ENCODE measurements at regions not wholly inside any gene's neighbourhood (a gene's known extent, or its start where the extent isn't known, plus 50 kb on each side); places are given as distances from the start of the nearest gene placed in this dataset.

DNA sequence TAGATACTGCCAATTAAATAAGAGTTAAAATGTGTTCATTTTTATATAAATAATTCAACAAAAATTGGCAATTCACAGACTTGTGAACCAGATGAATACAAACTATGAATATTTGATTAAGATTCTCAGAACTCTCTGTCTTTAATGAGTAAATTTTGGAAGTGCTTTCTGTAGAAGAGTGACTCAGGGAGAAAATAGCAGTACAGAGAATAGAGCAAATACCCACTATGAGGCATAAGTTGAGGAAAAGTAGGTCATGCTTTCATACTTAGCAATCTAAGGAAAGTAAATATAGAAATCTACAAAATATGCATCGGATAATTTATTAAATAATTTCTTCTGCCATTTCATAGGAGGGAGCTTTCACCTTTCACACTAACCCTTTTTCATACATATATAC lies 117.7 kb upstream of the TMEM106B start:
- no peak for TF ChIP-seq CTCF (IDR thresholded peaks at IDR 0.05; ENCODE audit: borderline replicate concordance, extremely low read depth, low read length, poor library complexity, severe bottlenecking)
- no peak for TF ChIP-seq EZH2 (IDR thresholded peaks at IDR 0.05; ENCODE audit: borderline replicate concordance, low read depth, low read length, severe bottlenecking)
- H3K36me3 ChIP-seq (ENCODE audit: insufficient read depth, low read length), result no peaks in the 10 kb centered on the region
- no peak for DNase-seq
- H3K4me3 ChIP-seq (ENCODE audit: low read depth in 1 of 2, low read length in 2 of 2), result no peak overlapping the region
- no peak overlapping the region for H3K4me2 ChIP-seq (ENCODE audit: insufficient read depth, low read length)
- no peaks in the 10 kb centered on the region for H4K20me1 ChIP-seq (ENCODE audit: insufficient read depth, low read length)
- no peaks in the 10 kb centered on the region for H3K79me2 ChIP-seq (ENCODE audit: insufficient read depth, low read length)
- no peak overlapping the region for H2AFZ ChIP-seq (ENCODE audit: low read depth, low read length)
- no peak overlapping the region for H3K27ac ChIP-seq (ENCODE audit: low read length)
- H3K4me1 ChIP-seq (ENCODE audit: insufficient read depth, low read length), result no peaks in the 10 kb centered on the region
- ATAC-seq (ENCODE audit: insufficient read depth, low read depth), result no peak
- H3K9me3 ChIP-seq (ENCODE audit: insufficient read depth, low read length, severe bottlenecking), result no peaks in the 10 kb centered on the region
- no peak overlapping the region for H3K9ac ChIP-seq (ENCODE audit: low read depth, low read length)
- no peaks in the 10 kb centered on the region for H3K27me3 ChIP-seq (ENCODE audit: insufficient read depth, low read length, poor library complexity)

DNA sequence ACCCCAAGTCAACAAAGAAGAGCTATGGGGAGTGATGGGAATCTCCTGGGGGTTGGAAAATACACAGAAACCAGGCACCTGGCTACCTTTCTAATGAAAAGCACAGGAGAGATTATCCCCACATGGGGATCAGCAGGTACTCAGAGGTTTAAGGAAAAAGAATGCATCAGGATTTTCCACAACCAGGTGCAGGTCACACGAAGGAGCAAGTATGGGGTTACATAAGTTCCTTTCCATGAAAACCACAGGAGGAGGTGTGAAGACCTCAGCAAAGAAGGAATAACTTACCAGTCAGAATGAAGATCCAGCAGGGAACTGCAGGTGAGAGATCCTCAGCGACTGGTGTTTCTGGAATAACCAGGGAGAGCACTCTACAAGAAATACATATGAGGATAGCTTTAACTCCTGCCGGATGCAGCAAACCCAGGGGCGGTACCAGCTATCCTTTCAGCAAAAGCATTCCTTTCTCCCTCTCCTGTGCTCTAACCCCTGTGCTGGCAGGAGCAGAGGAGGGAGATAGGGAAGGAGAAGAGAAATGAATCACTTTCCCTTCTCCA lies 116.7 kb upstream of the TMEM106B start:
- H4K20me1 ChIP-seq (ENCODE audit: insufficient read depth, low read length), result no peaks in the 10 kb centered on the region
- H3K4me3 ChIP-seq (ENCODE audit: low read depth in 1 of 2, low read length in 2 of 2), result no peak overlapping the region
- ATAC-seq (ENCODE audit: insufficient read depth, low read depth), result no peak

DNA sequence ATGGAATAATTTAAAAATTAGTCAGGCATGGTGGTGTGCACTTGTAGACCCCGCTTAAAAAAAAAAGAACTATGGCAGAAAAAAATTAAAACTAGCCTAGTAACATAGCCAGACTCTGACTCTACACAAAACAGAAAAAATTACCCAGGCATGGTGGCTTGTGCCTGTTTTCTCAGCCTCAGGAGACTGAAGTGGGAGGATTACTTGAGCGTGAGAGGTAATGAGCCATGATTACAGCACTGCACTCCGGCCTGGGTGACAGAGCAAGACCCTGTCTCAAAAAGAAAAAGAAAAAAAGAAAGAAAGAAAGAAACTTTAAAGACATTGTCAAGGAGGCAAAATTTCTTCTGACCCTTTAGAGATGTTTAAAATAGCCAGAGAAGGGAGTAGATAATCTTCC lies 109.0 kb upstream of the TMEM106B start:
- TF ChIP-seq CTCF (IDR thresholded peaks at IDR 0.05; ENCODE audit: borderline replicate concordance, extremely low read depth, low read length, poor library complexity, severe bottlenecking) (no peak), EZH2 (IDR thresholded peaks at IDR 0.05; ENCODE audit: borderline replicate concordance, low read depth, low read length, severe bottlenecking) (no peak)
- no peak for ATAC-seq (ENCODE audit: insufficient read depth, low read depth)
- Histone ChIP-seq H4K20me1 (ENCODE audit: insufficient read depth, low read length) (no peaks in the 10 kb centered on the region), H3K79me2 (ENCODE audit: insufficient read depth, low read length) (no peaks in the 10 kb centered on the region), H3K27me3 (ENCODE audit: insufficient read depth, low read length, poor library complexity) (no peaks in the 10 kb centered on the region), H2AFZ (ENCODE audit: low read depth, low read length) (no peak overlapping the region), H3K9ac (ENCODE audit: low read depth, low read length) (no peak overlapping the region), H3K4me2 (ENCODE audit: insufficient read depth, low read length) (no peak overlapping the region), H3K9me3 (ENCODE audit: insufficient read depth, low read length, severe bottlenecking) (no peaks in the 10 kb centered on the region), H3K27ac (ENCODE audit: low read length) (no peak overlapping the region), H3K4me3 (ENCODE audit: low read depth in 1 of 2, low read length in 2 of 2) (no peak overlapping the region), H3K36me3 (ENCODE audit: insufficient read depth, low read length) (no peaks in the 10 kb centered on the region), H3K4me1 (ENCODE audit: insufficient read depth, low read length) (no peaks in the 10 kb centered on the region)
- DNase-seq, result no peak

More for the DNA sequence above, 116.7 kb upstream of the TMEM106B start:
- H3K27me3 ChIP-seq (ENCODE audit: insufficient read depth, low read length, poor library complexity), result no peaks in the 10 kb centered on the region
- no peak overlapping the region for H3K27ac ChIP-seq (ENCODE audit: low read length)
- no peaks in the 10 kb centered on the region for H3K36me3 ChIP-seq (ENCODE audit: insufficient read depth, low read length)
- no peaks in the 10 kb centered on the region for H3K4me1 ChIP-seq (ENCODE audit: insufficient read depth, low read length)
- H3K9me3 ChIP-seq (ENCODE audit: insufficient read depth, low read length, severe bottlenecking), result no peaks in the 10 kb centered on the region
- H2AFZ ChIP-seq (ENCODE audit: low read depth, low read length), result no peak overlapping the region
- H3K4me2 ChIP-seq (ENCODE audit: insufficient read depth, low read length), result no peak overlapping the region
- H3K9ac ChIP-seq (ENCODE audit: low read depth, low read length), result no peak overlapping the region
- no peaks in the 10 kb centered on the region for H3K79me2 ChIP-seq (ENCODE audit: insufficient read depth, low read length)
- no peak for TF ChIP-seq EZH2 (IDR thresholded peaks at IDR 0.05; ENCODE audit: borderline replicate concordance, low read depth, low read length, severe bottlenecking)
- no peak for TF ChIP-seq CTCF (IDR thresholded peaks at IDR 0.05; ENCODE audit: borderline replicate concordance, extremely low read depth, low read length, poor library complexity, severe bottlenecking)
- DNase-seq, result no peak

GRCh38 chr7:12102527-12102926 lies 108.6 kb upstream of the TMEM106B start:
- Histone ChIP-seq H3K4me3 (ENCODE audit: low read depth in 1 of 2, low read length in 2 of 2) (no peak overlapping the region), H2AFZ (ENCODE audit: low read depth, low read length) (no peak overlapping the region), H3K36me3 (ENCODE audit: insufficient read depth, low read length) (no peaks in the 10 kb centered on the region), H4K20me1 (ENCODE audit: insufficient read depth, low read length) (no peaks in the 10 kb centered on the region), H3K79me2 (ENCODE audit: insufficient read depth, low read length) (no peaks in the 10 kb centered on the region), H3K9ac (ENCODE audit: low read depth, low read length) (no peak overlapping the region), H3K27me3 (ENCODE audit: insufficient read depth, low read length, poor library complexity) (no peaks in the 10 kb centered on the region), H3K4me2 (ENCODE audit: insufficient read depth, low read length) (no peak overlapping the region), H3K4me1 (ENCODE audit: insufficient read depth, low read length) (no peaks in the 10 kb centered on the region), H3K27ac (ENCODE audit: low read length) (no peak overlapping the region), H3K9me3 (ENCODE audit: insufficient read depth, low read length, severe bottlenecking) (no peaks in the 10 kb centered on the region)
- ATAC-seq (ENCODE audit: insufficient read depth, low read depth) (no peak), DNase-seq (no peak)
- TF ChIP-seq CTCF (IDR thresholded peaks at IDR 0.05; ENCODE audit: borderline replicate concordance, extremely low read depth, low read length, poor library complexity, severe bottlenecking), result no peak
- no peak for TF ChIP-seq EZH2 (IDR thresholded peaks at IDR 0.05; ENCODE audit: borderline replicate concordance, low read depth, low read length, severe bottlenecking)
